HG02973 (cell line): ENCODE measurements at regions not wholly inside any gene's neighbourhood (a gene's known extent, or its start where the extent isn't known, plus 50 kb on each side); places are given as distances from the start of the nearest gene placed in this dataset.

Experiments used
- ATAC-seq: cut with Tn5 transposase; IDR thresholded peaks from one replicate; pipeline ENCODE4 v1.9.1; 2021; ENCODE audit warnings: moderate library complexity; ENCODE audit not compliant: unreplicated experiment

DNA sequence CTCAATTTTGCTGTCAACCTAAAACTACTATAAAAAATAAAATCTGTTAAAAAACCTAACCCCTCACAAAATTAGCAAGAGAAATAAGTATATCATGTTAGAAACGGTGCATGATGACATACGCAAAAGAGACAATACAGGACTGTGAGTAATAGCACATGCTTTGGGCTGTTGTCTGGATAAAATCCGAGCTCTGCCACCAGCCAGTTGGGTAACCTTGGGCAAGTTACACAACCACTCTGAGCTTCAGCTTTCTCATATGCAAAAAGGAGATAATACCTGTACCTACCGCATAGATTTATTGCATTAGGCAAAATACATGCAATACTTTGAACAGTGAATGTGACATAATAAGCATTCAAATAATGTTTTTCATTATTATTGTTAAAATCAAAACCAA lies 481.7 kb downstream of the TLE1 start:
- ATAC-seq: no peak

- no peak for ATAC-seq
Measured at GRCh38 chr9:81202292-81202691, 487.1 kb downstream of the TLE1 start.

DNA sequence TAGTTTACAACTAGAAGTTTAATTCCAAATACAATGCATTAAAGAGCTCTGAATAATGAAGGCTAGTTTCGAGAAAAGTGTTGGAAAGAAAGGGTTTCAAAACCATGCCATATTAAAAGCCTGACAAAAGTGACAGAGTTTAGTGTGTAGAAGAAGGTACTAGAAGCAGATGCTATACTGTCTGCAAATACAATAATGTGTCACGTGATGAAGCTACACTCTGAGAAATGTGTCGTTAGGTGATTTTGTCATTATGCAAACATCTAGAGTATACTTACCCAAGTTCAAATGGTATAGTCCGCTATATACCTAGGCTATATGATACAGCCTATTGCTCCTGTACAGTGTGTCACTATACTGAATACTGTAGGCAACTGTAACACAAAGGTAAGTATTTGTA lies 494.1 kb downstream of the TLE1 start:
- ATAC-seq: no peak

GRCh38 chr9:81193362-81194339 lies 495.7 kb downstream of the TLE1 start:
- no peak for ATAC-seq

- no peak for ATAC-seq
Measured at GRCh38 chr9:81191222-81191621, 498.1 kb downstream of the TLE1 start.

GRCh38 chr9:81190659-81191058 lies 498.7 kb downstream of the TLE1 start:
- no peak for ATAC-seq

- no peak for ATAC-seq
Measured at GRCh38 chr9:81183761-81184160, 505.6 kb downstream of the TLE1 start.

DNA sequence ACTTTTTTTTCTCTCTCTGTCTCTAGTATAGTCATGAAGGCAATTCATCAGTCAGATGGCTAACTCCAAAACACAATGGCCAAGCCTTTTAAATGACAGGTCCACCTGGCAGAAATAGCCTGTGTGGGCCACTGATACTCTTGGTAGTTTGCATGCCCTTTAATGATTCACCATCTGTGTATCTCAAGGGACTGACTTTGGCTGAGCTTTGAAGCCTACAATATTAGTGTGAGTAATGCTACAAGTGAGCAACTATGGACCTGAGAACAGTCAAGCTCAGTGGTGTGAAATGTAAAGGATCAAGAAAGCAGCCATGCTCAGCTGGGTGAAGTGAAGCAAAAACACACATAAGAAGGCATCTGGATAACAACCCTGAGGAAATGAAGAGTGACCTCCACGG lies 506.9 kb downstream of the TLE1 start:
- ATAC-seq: no peak

- no peak for ATAC-seq
Measured at GRCh38 chr9:81174023-81174422, 515.3 kb downstream of the TLE1 start.

DNA sequence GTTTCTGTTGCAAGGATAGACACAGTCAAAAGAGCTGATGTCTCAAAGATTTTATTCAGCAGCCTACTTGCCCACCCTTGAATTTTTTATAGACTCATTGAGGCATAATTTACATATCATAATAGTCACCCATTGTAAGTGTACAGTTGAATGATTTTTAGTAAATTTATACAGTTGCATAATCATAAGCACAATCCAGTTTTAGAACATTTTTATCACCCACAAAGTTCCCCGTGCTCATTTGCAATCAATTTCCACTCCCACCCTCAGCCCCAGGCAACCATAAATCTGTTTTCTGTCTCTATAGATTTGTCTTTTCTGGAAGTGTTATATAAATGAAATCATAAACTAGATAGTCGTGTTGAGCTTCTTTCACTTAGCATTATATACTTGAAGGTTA lies 517.7 kb downstream of the TLE1 start:
- ATAC-seq: no peak

DNA sequence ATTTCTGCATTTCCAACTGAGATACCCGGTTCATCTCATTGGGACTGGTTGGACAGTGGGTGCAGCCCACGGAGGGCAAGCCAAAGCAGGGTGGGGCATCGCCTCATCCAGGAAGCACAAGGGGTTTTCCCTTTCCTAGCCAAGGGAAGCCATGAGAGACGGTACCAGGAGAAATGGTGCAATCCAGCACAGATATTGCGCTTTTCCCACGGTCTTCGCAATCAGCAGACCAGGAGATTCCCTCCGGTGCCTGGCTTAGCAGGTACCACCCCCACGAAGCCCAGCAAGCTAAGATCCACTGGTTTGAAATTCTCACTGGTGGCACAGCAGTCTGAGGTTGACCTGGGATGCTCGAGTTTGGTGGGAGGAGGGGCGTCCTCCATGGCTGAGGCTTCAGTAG lies 527.0 kb downstream of the TLE1 start:
- no peak for ATAC-seq

DNA sequence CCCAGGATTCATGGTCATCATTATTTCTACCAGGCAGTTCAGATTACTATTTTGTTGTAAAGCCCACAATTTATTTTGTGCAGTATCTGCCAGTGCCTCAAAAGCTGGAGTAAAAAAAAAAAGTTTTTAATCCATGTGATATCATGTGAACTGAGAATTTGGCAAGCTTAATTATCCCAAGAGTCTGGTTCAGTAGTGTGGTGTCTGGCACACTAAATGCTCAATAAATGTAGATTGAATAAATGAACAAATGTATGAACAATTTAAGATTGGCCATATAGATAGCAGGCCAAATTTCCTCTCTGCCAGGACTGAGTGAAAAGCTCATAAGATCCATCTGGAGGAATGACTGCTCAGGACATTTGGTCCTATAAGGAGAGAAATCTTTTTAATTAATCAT lies 533.0 kb downstream of the TLE1 start:
- no peak for ATAC-seq

- no peak for ATAC-seq
Measured at GRCh38 chr9:81150016-81150625, 539.2 kb downstream of the TLE1 start.

- no peak for ATAC-seq
Measured at GRCh38 chr9:81146684-81147337, 542.5 kb downstream of the TLE1 start.

GRCh38 chr9:81146241-81146640 lies 543.1 kb downstream of the TLE1 start:
- ATAC-seq: no peak

- no peak for ATAC-seq
Measured at GRCh38 chr9:81145331-81145963, 543.9 kb downstream of the TLE1 start.

DNA sequence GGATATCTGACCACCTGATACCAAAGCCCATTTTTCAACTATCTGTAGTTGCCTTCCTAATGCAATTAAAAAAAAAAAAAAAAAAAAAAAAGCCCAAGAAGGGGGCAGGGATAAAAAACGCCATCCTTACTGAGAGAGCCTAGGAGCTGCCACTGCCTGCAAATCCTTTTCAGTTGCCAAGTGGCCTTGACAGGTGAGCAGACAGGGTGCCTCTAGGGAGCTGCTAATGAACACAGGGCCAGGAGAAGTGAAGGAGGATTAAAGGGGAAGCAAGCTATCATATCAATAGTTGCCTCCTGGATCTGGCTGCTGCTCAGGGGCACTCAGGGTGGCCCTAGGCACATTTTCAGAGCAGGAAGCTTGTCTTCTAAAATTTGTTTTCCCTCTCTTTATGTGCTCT lies 547.4 kb downstream of the TLE1 start:
- no peak for ATAC-seq

DNA sequence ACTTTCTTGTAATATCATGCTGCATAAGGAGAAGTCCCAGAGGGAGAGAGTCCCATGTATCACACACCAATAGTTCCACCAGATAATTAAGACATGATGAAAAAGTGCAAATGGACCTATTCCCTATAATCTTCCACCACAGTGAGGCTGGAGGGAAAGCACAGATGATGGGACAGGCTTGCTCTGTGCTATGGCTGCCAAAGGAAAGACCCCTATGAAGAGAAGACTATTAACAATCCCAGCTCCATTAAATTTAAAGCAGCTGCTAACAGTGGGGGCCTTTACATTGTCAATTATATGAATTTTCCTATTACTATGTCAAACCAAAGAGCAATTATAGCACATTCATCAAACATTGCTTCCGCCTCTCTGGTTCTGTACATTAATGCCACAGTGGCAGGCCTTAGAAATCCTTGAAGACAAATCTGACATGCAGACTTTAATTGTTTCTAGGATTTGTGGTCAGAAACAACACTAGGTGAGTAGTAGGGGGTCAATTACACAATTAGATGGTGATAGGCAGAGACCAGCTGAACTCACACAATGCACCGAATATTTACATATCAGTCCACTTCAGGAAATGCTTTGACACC lies 551.3 kb downstream of the TLE1 start:
- ATAC-seq: no peak

DNA sequence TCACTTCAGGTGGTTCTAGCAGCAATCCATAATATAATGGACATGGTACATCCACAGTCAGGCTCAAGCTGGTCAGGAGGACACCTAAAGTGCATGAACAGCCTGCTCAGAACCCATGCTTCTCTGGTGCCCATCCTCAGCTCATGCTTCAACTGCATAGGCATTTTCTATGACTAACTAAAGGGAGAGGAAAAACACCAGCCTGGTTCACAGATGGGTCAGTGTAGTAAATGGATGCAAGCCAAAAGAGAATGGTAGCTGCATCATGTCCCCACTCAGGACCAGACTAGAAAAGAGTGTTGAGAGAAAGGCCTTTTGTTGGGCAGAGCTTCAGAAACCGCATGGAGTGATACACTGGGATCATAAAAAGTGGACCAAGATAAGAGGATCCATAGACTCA lies 556.6 kb downstream of the TLE1 start:
- no peak for ATAC-seq

DNA sequence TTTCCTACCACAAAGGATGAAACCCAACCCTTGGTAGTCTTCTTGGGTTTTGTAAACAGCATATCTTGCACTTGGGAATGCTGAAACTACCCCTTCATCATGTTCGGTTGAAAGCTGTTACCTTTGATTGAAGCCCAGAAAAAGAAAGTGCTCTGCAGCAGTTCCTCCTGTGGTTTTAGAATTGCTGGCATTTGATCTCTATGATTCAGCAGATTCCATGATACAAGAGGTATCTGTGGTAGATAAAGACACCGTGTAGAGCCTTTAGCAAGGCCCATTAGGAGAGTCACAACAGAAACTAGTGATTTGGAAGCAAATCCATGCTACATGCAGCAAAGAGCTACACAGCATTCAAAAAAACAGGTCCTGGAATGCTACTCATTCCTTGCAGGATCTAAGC lies 557.0 kb downstream of the TLE1 start:
- no peak for ATAC-seq

GRCh38 chr9:81128701-81129100 lies 560.6 kb downstream of the TLE1 start:
- no peak for ATAC-seq
